Activated naive CD8-positive, alpha-beta T cell treated with anti-CD3 and anti-CD28 coated beads, Interleukin-2, amount 10 ng/mL, durations not matched to agents 7 days and 5 days (primary cell): ENCODE measurements at regions not wholly inside any gene's neighbourhood (a gene's known extent, or its start where the extent isn't known, plus 50 kb on each side); places are given as distances from the start of the nearest gene placed in this dataset.

Source experiments
- ATAC-seq: fragments of 150-1000 bp; cut with Tn5 transposase; one replicate; pipeline ENCODE4 v1.10.0; 2021; ENCODE audit warnings: low read depth, moderate library complexity
- POLR2A ChIA-PET: fragments of 350-600 bp; sonication (Branson Sonifier 250); formaldehyde crosslinking; loops from one replicate; lab custom pipeline; 2021; ENCODE audit warnings: antibody characterized with exemption; lab: Charles Lee
- DNase-seq: peaks from one replicate; pipeline ENCODE4 v3.0.0; 2021
- H3K27ac Mint-ChIP-seq: one replicate; pipeline ENCODE4 v1.8.0; 2022; ENCODE audit warnings: mild to moderate bottlenecking, mixed read lengths
- H3K27me3 Mint-ChIP-seq: one replicate; pipeline ENCODE4 v1.8.0; 2022; ENCODE audit warnings: mild to moderate bottlenecking, moderate library complexity, mixed read lengths
- H3K36me3 Mint-ChIP-seq: one replicate; pipeline ENCODE4 v1.8.0; 2021; ENCODE audit warnings: mild to moderate bottlenecking, mixed read lengths
- H3K4me1 Mint-ChIP-seq: one replicate; pipeline ENCODE4 v1.8.0; 2021; ENCODE audit warnings: mixed read lengths
- H3K4me3 Mint-ChIP-seq: one replicate; pipeline ENCODE4 v1.8.0; 2022; ENCODE audit warnings: mild to moderate bottlenecking, moderate library complexity, mixed read lengths
- H3K9me3 Mint-ChIP-seq: one replicate; pipeline ENCODE4 v1.8.0; 2021; ENCODE audit warnings: mixed read lengths

- Mint-ChIP-seq H3K4me1 (peaks cover 18% of the 10 kb centered on the region), H3K36me3 (no peaks in the 10 kb centered on the region), H3K27me3 (peaks cover 34% of the 10 kb centered on the region), H3K27ac (no peak overlapping the region), H3K9me3 (peaks cover 1% of the 10 kb centered on the region), H3K4me3 (no peak overlapping the region)
- DNase-seq (no peak), ATAC-seq (no peak)
- POLR2A ChIA-PET: no interaction called here
Measured at GRCh38 chr10:92747066-92747465, 57.3 kb downstream of the HHEX start.

GRCh38 chr10:92747600-92747999 is 57.8 kb downstream of the HHEX start:
- no peaks in the 10 kb centered on the region for H3K36me3 Mint-ChIP-seq

GRCh38 chr10:92750791-92751533 is 61.2 kb downstream of the HHEX start:
- no peaks in the 10 kb centered on the region for H3K9me3 Mint-ChIP-seq
- POLR2A ChIA-PET: no interaction called here
- no peaks in the 10 kb centered on the region for H3K36me3 Mint-ChIP-seq
- peaks cover 10% of the 10 kb centered on the region for H3K4me1 Mint-ChIP-seq
- H3K27ac Mint-ChIP-seq: no peak overlapping the region
- DNase-seq (no peak), ATAC-seq (no peak)
- H3K27me3 Mint-ChIP-seq: peaks cover 26% of the 10 kb centered on the region
- no peak overlapping the region for H3K4me3 Mint-ChIP-seq

More at GRCh38 chr10:92747600-92747999, 57.8 kb downstream of the HHEX start:
- POLR2A ChIA-PET: no interaction called here
- no peak overlapping the region for H3K27ac Mint-ChIP-seq
- H3K27me3 Mint-ChIP-seq: peaks cover 34% of the 10 kb centered on the region
- ATAC-seq (peak; percentile 58), DNase-seq (peak; percentile 41)
- peaks cover 1% of the 10 kb centered on the region for H3K9me3 Mint-ChIP-seq
- H3K4me3 Mint-ChIP-seq: no peak overlapping the region
- H3K4me1 Mint-ChIP-seq: peaks cover 17% of the 10 kb centered on the region

- no peak for ATAC-seq
- Mint-ChIP-seq H3K27me3 (peaks cover 24% of the 10 kb centered on the region), H3K4me1 (peaks cover 14% of the 10 kb centered on the region), H3K9me3 (no peaks in the 10 kb centered on the region), H3K4me3 (no peak overlapping the region), H3K36me3 (no peaks in the 10 kb centered on the region), H3K27ac (no peak overlapping the region)
- DNase-seq: no peak
- POLR2A ChIA-PET: no interaction called here
Measured at GRCh38 chr10:92751534-92751811, 61.7 kb downstream of the HHEX start.

- Mint-ChIP-seq H3K27ac (no peak overlapping the region), H3K9me3 (no peaks in the 10 kb centered on the region), H3K27me3 (peaks cover 22% of the 10 kb centered on the region), H3K36me3 (no peaks in the 10 kb centered on the region), H3K4me1 (peaks cover 16% of the 10 kb centered on the region), H3K4me3 (no peak overlapping the region)
- no peak for DNase-seq
- no peak for ATAC-seq
- POLR2A ChIA-PET: no interaction called here
Measured at GRCh38 chr10:92751827-92752226, 62.1 kb downstream of the HHEX start.

GRCh38 chr10:92753865-92754264 is 64.1 kb downstream of the HHEX start:
- POLR2A ChIA-PET: no interaction called here
- H3K27ac Mint-ChIP-seq: no peak overlapping the region
- no peaks in the 10 kb centered on the region for H3K36me3 Mint-ChIP-seq
- peaks cover 18% of the 10 kb centered on the region for H3K27me3 Mint-ChIP-seq
- no peaks in the 10 kb centered on the region for H3K9me3 Mint-ChIP-seq
- ATAC-seq (no peak), DNase-seq (no peak)
- H3K4me3 Mint-ChIP-seq: no peak overlapping the region
- H3K4me1 Mint-ChIP-seq: peaks cover 12% of the 10 kb centered on the region

- no peak overlapping the region for H3K4me3 Mint-ChIP-seq
- ATAC-seq: no peak
- H3K9me3 Mint-ChIP-seq: no peaks in the 10 kb centered on the region
- peaks cover 12% of the 10 kb centered on the region for H3K4me1 Mint-ChIP-seq
- POLR2A ChIA-PET: no interaction called here
- H3K27me3 Mint-ChIP-seq: peaks cover 6% of the 10 kb centered on the region
- H3K27ac Mint-ChIP-seq: no peak overlapping the region
- DNase-seq: no peak
- H3K36me3 Mint-ChIP-seq: no peaks in the 10 kb centered on the region
Measured at GRCh38 chr10:92755725-92756124, 66.0 kb downstream of the HHEX start.

GRCh38 chr10:92756201-92757065 is 66.7 kb downstream of the HHEX start:
- peaks cover 4% of the 10 kb centered on the region for H3K27me3 Mint-ChIP-seq
- POLR2A ChIA-PET: no interaction called here
- no peak overlapping the region for H3K4me3 Mint-ChIP-seq
- H3K27ac Mint-ChIP-seq: no peak overlapping the region
- no peaks in the 10 kb centered on the region for H3K36me3 Mint-ChIP-seq
- DNase-seq (no peak), ATAC-seq (no peak)
- no peaks in the 10 kb centered on the region for H3K9me3 Mint-ChIP-seq
- peaks cover 12% of the 10 kb centered on the region for H3K4me1 Mint-ChIP-seq

- no peak for ATAC-seq
- peaks cover 9% of the 10 kb centered on the region for H3K27me3 Mint-ChIP-seq
- no peak overlapping the region for H3K4me3 Mint-ChIP-seq
- H3K36me3 Mint-ChIP-seq: no peaks in the 10 kb centered on the region
- peaks cover 12% of the 10 kb centered on the region for H3K4me1 Mint-ChIP-seq
- POLR2A ChIA-PET: no interaction called here
- H3K27ac Mint-ChIP-seq: no peak overlapping the region
- H3K9me3 Mint-ChIP-seq: no peaks in the 10 kb centered on the region
- DNase-seq: no peak
Measured at GRCh38 chr10:92757066-92757710, 67.4 kb downstream of the HHEX start.

- no peaks in the 10 kb centered on the region for H3K9me3 Mint-ChIP-seq
- H3K4me1 Mint-ChIP-seq: peaks cover 12% of the 10 kb centered on the region
- no peak for DNase-seq
- H3K4me3 Mint-ChIP-seq: no peak overlapping the region
- H3K27ac Mint-ChIP-seq: no peak overlapping the region
- POLR2A ChIA-PET: no interaction called here
- H3K27me3 Mint-ChIP-seq: peaks cover 9% of the 10 kb centered on the region
- no peaks in the 10 kb centered on the region for H3K36me3 Mint-ChIP-seq
- ATAC-seq: no peak
Measured at GRCh38 chr10:92757711-92758104, 68.0 kb downstream of the HHEX start.

GRCh38 chr10:92758594-92758993 is 68.8 kb downstream of the HHEX start:
- POLR2A ChIA-PET: no interaction called here
- Mint-ChIP-seq H3K9me3 (no peaks in the 10 kb centered on the region), H3K36me3 (no peaks in the 10 kb centered on the region), H3K27ac (no peak overlapping the region), H3K4me1 (peaks cover 12% of the 10 kb centered on the region), H3K27me3 (peaks cover 9% of the 10 kb centered on the region), H3K4me3 (no peak overlapping the region)
- DNase-seq (no peak), ATAC-seq (no peak)

GRCh38 chr10:92760609-92761008 is 70.9 kb downstream of the HHEX start:
- POLR2A ChIA-PET: no interaction called here
- H3K4me3 Mint-ChIP-seq: no peak overlapping the region
- H3K27ac Mint-ChIP-seq: no peak overlapping the region
- no peak for ATAC-seq
- peaks cover 12% of the 10 kb centered on the region for H3K27me3 Mint-ChIP-seq
- peaks cover 12% of the 10 kb centered on the region for H3K4me1 Mint-ChIP-seq
- no peaks in the 10 kb centered on the region for H3K36me3 Mint-ChIP-seq
- DNase-seq: no peak
- no peaks in the 10 kb centered on the region for H3K9me3 Mint-ChIP-seq

- DNase-seq (no peak), ATAC-seq (no peak)
- no peak overlapping the region for H3K4me3 Mint-ChIP-seq
- H3K9me3 Mint-ChIP-seq: no peaks in the 10 kb centered on the region
- H3K27me3 Mint-ChIP-seq: peaks cover 12% of the 10 kb centered on the region
- POLR2A ChIA-PET: no interaction called here
- no peak overlapping the region for H3K27ac Mint-ChIP-seq
- no peaks in the 10 kb centered on the region for H3K36me3 Mint-ChIP-seq
- peaks cover 7% of the 10 kb centered on the region for H3K4me1 Mint-ChIP-seq
Measured at GRCh38 chr10:92761571-92761970, 71.8 kb downstream of the HHEX start.
